Smooth muscle cell (in vitro differentiated cells): ENCODE measurements at regions not wholly inside any gene's neighbourhood (a gene's known extent, or its start where the extent isn't known, plus 50 kb on each side); places are given as distances from the start of the nearest gene placed in this dataset.

ENCODE experiments used
- DNase-seq: peaks from one replicate; lab custom pipeline; 2025; ENCODE audit not compliant: unreplicated experiment; lab: John Stamatoyannopoulos, UW
- H2AFZ ChIP-seq: fragments of 200-600 bp; sonication (generic); 2 replicates; pipeline ENCODE4 v1.6.0; 2016; ENCODE audit warnings: antibody characterized with exemption, low read depth, mild to moderate bottlenecking
- H3F3A ChIP-seq: fragments of 200-600 bp; sonication (generic); 2 replicates; pipeline ENCODE4 v1.6.0; 2017; ENCODE audit warnings: antibody characterized with exemption, low read depth
- H3K27ac ChIP-seq: fragments of 200-600 bp; sonication (generic); 2 replicates; pipeline ENCODE4 v1.5.1; 2016; ENCODE audit warnings: low read depth, mild to moderate bottlenecking
- H3K27me3 ChIP-seq: fragments of 200-600 bp; sonication (generic); 2 replicates; pipeline ENCODE4 v1.6.1; 2016; ENCODE audit warnings: low read depth, mild to moderate bottlenecking
- H3K36me3 ChIP-seq: fragments of 200-600 bp; sonication (generic); 2 replicates; pipeline ENCODE4 v1.5.1; 2016; ENCODE audit warnings: low read depth
- H3K4me1 ChIP-seq: fragments of 200-600 bp; sonication (generic); 2 replicates; pipeline ENCODE4 v1.5.1; 2016; ENCODE audit warnings: low read depth
- H3K4me2 ChIP-seq: fragments of 200-600 bp; sonication (generic); 2 replicates; pipeline ENCODE4 v1.6.0; 2016; ENCODE audit warnings: mild to moderate bottlenecking
- H3K4me3 ChIP-seq: fragments of 200-600 bp; sonication (generic); 2 replicates; pipeline ENCODE4 v1.5.1; 2016; ENCODE audit warnings: mild to moderate bottlenecking
- H3K79me2 ChIP-seq: fragments of 200-600 bp; sonication (generic); 2 replicates; pipeline ENCODE4 v1.6.0; 2016; ENCODE audit warnings: low read depth, mild to moderate bottlenecking
- H3K9ac ChIP-seq: fragments of 200-600 bp; sonication (generic); 2 replicates; pipeline ENCODE4 v1.6.0; 2016; ENCODE audit warnings: low read depth
- H3K9me3 ChIP-seq: fragments of 200-600 bp; sonication (generic); replicated peaks from 2 replicates; pipeline ENCODE4 v1.5.1; 2016; ENCODE audit warnings: low read depth
- H4K20me1 ChIP-seq: fragments of 200-600 bp; sonication (generic); 2 replicates; pipeline ENCODE4 v1.6.0; 2016; ENCODE audit warnings: low read depth
- WGBS: methylation state at CpG from one replicate; pipeline ENCODE4 v1.1.7; 2016; ENCODE audit warnings: low lambda C conversion rate; 5-methylcytosine and 5-hydroxymethylcytosine counted together
- TF ChIP-seq, protein P1 (sequence below): fragments of 200-600 bp; sonication (generic); IDR thresholded peaks from 2 replicates; pipeline ENCODE4 v1.5.1; 2017; ENCODE audit warnings: borderline replicate concordance, mild to moderate bottlenecking, antibody characterized with exemption; ENCODE audit not compliant: insufficient read depth, poor library complexity, severe bottlenecking

DNA sequence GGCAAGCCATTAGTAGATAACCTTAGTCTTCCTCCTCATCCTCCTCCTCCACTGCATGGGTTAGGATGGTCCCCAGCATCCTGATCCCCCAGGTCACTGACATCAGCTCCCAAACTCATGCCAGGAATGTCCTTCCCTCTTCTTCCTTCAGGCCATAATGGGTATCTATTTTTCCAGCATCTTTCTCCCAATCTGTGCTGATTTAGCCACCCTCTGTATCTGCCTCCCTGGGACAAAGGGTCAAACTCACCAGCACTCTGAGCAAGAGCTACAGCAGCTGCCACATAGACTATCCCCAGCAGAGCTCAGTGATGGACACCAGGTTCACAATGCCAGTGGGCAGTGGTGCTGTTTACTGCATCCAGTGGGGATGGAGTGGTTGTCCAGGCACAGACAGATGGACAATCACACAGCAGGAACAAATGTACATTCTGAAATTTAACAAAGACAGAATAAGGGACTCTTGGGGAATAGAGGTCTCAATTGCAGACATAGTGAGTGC, 115.2 kb upstream of the TOP3B start:
- Histone ChIP-seq H3K27me3 (peaks cover 70% of the 10 kb centered on the region), H3K4me2 (no peak overlapping the region), H3K36me3 (no peaks in the 10 kb centered on the region), H3K9me3 (no peaks in the 10 kb centered on the region), H3K9ac (no peak overlapping the region), H2AFZ (no peak overlapping the region), H3K79me2 (no peaks in the 10 kb centered on the region), H3K4me3 (no peak overlapping the region), H3K27ac (no peak overlapping the region), H3F3A (no peaks in the 10 kb centered on the region), H3K4me1 (no peaks in the 10 kb centered on the region), H4K20me1 (no peaks in the 10 kb centered on the region)
- DNase-seq: no peak
- TF ChIP-seq, protein P1, sequence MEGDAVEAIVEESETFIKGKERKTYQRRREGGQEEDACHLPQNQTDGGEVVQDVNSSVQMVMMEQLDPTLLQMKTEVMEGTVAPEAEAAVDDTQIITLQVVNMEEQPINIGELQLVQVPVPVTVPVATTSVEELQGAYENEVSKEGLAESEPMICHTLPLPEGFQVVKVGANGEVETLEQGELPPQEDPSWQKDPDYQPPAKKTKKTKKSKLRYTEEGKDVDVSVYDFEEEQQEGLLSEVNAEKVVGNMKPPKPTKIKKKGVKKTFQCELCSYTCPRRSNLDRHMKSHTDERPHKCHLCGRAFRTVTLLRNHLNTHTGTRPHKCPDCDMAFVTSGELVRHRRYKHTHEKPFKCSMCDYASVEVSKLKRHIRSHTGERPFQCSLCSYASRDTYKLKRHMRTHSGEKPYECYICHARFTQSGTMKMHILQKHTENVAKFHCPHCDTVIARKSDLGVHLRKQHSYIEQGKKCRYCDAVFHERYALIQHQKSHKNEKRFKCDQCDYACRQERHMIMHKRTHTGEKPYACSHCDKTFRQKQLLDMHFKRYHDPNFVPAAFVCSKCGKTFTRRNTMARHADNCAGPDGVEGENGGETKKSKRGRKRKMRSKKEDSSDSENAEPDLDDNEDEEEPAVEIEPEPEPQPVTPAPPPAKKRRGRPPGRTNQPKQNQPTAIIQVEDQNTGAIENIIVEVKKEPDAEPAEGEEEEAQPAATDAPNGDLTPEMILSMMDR: no peak

DNA sequence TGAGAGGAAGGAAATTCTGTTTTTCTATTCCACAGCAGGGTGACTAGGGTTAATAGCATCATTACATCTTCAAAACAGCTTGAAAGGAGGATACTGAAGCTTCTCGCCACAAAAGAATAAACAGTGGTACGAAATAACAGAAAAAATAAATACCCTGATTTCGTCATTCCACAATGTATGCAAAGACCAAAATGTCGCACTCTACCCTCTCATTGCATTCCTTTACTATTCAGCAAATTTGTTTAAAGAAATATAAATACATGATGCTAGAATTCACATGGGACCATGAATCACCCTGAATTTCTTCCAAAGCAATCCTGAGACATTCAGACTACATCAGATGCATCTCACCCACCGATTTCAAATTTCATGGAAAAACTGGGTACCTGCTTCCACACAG, 112.3 kb upstream of the TOP3B start:
- Histone ChIP-seq H3K36me3 (no peaks in the 10 kb centered on the region), H3K27me3 (peaks cover 95% of the 10 kb centered on the region), H2AFZ (no peak overlapping the region), H3K4me2 (no peak overlapping the region), H3K4me1 (no peaks in the 10 kb centered on the region), H3K27ac (no peak overlapping the region), H3K4me3 (no peak overlapping the region), H3K9me3 (no peaks in the 10 kb centered on the region), H3F3A (no peaks in the 10 kb centered on the region), H3K9ac (no peak overlapping the region), H3K79me2 (no peaks in the 10 kb centered on the region), H4K20me1 (no peaks in the 10 kb centered on the region)
- TF ChIP-seq, protein P1: no peak
- no peak for DNase-seq
- WGBS: 79% methylated on average over 5 of the region's 5 CpGs

DNA sequence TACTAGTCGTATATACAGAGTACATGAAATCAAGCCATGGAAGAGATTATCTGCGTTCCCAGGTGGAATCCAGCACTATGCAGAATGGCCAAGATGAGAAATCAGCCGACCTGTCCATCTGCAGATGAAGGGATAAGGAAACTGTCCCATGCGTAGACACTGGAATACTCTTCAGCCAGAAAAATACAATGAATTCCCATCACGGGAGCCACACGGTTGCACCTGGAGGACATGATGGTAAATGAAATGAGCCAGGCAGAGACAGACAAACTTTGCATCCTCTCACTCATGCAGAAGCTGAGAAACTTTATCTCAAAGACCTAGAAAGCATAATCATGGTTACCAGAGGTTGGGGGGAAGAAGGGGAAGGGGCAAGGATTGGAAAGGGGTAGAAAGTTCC, 111.9 kb upstream of the TOP3B start:
- no peaks in the 10 kb centered on the region for H3K79me2 ChIP-seq
- no peak overlapping the region for H3K9ac ChIP-seq
- H3K4me3 ChIP-seq: no peak overlapping the region
- H2AFZ ChIP-seq: no peak overlapping the region
- DNase-seq: no peak
- H3K4me1 ChIP-seq: no peaks in the 10 kb centered on the region
- no peaks in the 10 kb centered on the region for H3K9me3 ChIP-seq
- TF ChIP-seq, protein P1: no peak
- no peaks in the 10 kb centered on the region for H3F3A ChIP-seq
- H3K36me3 ChIP-seq: no peaks in the 10 kb centered on the region
- no peak overlapping the region for H3K27ac ChIP-seq
- 79% methylated on average over 6 of the region's 6 CpGs for WGBS
- no peak overlapping the region for H3K4me2 ChIP-seq
- peaks cover 99% of the 10 kb centered on the region for H3K27me3 ChIP-seq
- H4K20me1 ChIP-seq: no peaks in the 10 kb centered on the region

- H3F3A ChIP-seq: no peaks in the 10 kb centered on the region
- no peaks in the 10 kb centered on the region for H3K9me3 ChIP-seq
- H3K27ac ChIP-seq: no peak overlapping the region
- no peak overlapping the region for H3K4me3 ChIP-seq
- no peak overlapping the region for H3K4me2 ChIP-seq
- no peaks in the 10 kb centered on the region for H4K20me1 ChIP-seq
- DNase-seq: no peak
- no peak overlapping the region for H2AFZ ChIP-seq
- no peaks in the 10 kb centered on the region for H3K4me1 ChIP-seq
- H3K9ac ChIP-seq: no peak overlapping the region
- peaks cover 100% of the 10 kb centered on the region for H3K27me3 ChIP-seq
- H3K79me2 ChIP-seq: no peaks in the 10 kb centered on the region
- TF ChIP-seq, protein P1: no peak
- WGBS: 83% methylated on average over 1 of the region's 1 CpG
- H3K36me3 ChIP-seq: no peaks in the 10 kb centered on the region
Observed at GRCh38 chr22:22093743-22094142, 111.2 kb upstream of the TOP3B start.
